NCI-H1436 treated with DMSO at 0.1 percent for 48 hours (cell line): ENCODE measurements at regions not wholly inside any gene's neighbourhood (a gene's known extent, or its start where the extent isn't known, plus 50 kb on each side); places are given as distances from the start of the nearest gene placed in this dataset.

Source experiments
- DNase-seq: peaks from one replicate; lab custom pipeline; 2025; lab: John Stamatoyannopoulos, UW

DNA sequence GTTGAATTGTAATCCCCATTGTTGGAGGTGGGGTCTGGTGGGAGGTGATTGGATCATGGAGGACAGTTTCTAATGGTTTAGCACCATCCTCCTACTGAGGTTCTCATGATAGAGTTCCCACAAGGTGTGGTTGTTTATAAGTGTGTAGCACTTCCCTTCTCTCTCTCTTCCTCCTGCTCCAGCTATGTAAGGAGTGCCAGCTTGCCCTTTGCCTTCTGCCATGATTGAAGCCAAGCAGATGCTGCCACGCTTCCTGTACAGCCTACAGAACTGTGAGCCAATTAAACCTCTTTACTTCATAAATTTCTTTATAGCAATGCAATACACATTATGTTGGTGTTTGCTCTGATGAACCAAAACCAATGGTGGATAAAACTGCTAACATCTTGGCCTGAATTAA is 238.2 kb downstream of the EFNB2 start:
- DNase-seq: no peak

DNA sequence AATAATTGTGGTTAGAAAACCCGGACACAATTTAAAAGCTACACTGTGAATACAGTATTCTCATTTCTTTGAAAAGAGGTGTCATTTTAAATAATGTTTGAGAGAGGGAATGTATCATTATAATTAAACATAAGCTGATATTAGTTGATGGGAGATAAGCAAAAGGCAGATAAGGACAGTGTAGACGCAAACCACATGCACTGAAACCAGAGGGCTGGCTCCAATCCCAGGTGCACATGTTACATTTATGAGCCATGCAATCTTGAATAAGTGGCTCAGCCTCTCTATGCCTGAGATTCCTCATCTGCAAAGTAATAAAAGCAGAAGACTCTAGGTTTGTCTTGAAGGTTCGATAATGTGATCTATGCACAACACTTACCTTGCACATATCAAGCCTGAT is 238.7 kb downstream of the EFNB2 start:
- no peak for DNase-seq

DNA sequence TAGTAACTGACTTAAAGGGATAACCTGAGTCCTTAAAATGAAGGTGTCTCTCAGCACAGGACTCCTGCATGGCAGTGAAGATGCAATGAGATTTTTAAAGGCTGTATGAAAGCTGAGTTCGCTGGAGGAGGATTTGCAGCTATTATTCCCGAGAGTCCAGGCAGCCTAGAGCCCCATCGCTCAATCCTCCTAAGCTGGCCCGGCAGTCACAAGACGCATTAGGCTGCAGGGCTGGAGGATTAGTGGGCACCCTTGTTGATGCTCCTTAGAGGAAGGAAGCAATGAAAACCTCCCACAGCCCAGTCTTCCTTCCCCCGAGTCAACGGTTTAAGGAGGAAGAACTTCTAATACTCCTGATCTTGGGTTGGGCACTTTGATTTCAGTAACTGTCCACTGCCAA is 239.5 kb downstream of the EFNB2 start:
- no peak for DNase-seq

DNA sequence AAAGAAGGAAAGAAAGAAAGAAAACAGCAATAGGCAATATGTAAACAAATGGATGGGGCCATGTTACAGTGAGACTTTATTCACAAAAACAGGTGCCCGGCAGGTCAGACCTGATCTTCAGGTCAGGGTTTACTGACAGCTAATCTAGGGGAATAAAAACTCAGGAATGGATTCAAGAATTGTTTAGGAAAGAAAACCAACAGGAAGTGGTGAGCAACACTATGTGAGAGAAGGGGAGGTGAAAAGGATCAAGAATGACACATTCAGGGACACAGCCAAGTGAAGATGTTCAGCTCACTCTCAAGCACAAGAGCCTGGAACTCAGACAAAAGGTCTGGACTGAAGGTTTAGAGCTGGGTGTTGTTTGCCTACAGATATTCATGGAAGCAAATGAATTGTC is 244.5 kb downstream of the EFNB2 start:
- DNase-seq: no peak

DNA sequence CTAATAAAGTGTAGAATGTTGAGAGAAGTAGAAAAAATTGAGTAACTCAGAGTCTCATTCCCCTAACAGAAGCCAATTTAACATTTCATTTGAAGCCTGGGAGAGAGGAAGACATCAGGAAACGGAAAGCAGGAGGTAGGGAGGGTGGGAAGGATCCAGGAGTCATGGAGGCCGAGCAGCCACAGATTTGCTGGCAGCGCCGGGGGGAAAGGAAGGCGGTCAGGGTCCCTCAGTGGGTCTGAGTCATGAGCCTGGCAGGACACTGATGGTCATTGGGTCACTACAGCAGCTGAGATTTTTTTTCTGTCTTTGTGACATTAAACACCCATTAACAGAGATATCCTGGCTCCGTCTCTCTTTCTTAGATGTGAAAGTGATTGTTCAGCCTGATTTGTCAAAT is 248.1 kb downstream of the EFNB2 start:
- DNase-seq: no peak

DNA sequence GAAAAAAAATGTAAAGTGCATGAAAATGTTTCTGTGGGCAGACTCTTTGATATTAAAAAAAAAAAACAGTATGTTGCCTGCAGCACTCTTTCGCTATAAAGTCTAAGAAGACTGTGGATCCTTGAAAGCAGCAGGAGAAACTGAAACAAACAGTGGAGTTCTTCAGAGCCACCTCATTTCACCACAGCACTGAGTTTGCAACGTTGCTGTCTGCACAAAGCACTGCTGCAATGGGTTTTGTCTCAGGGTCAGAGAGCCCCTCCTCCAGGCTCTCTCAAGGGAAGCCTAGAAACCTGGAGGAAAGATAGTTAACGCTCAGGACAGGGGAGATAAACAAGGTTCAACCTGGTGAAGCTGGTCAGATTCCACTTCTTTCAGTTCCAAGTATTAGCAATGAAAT is 248.7 kb downstream of the EFNB2 start:
- no peak for DNase-seq

DNA sequence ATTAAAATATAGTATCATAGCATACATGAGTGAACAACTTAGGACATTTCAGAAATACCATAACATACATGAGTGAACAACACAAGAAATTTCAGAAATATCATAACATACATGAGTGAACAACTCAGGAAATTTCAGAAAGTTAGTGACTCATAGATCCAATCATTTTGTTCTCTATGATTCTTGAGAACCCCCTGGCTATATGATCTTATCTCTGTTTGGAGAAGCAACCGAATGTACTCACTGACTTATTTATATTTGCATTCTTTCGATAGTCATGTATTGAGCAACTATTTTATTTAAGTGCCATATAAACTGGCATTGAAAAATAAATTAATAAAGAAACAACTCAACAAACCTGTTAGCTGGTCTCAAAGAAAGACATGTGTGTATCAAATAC is 251.1 kb downstream of the EFNB2 start:
- no peak for DNase-seq

DNA sequence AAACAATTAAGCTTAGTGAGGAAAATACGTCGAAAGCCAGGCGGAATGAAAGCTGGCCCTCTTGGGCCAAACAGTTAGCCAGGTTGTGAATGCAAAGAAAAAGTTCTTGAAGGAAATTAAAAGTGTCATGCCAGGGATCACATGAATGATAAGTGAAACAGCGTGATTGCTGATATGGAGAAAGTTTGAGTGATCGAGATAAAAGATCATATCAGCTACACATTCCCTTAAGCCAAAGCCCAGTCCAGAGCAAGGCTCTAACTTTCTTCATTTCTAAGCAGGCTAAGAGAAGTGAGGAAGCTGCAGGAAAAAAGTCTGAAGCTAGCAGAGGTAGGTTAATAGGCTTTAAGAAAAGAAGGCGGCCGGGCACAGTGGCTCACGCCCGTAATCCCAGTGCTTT is 254.0 kb downstream of the EFNB2 start:
- no peak for DNase-seq

DNA sequence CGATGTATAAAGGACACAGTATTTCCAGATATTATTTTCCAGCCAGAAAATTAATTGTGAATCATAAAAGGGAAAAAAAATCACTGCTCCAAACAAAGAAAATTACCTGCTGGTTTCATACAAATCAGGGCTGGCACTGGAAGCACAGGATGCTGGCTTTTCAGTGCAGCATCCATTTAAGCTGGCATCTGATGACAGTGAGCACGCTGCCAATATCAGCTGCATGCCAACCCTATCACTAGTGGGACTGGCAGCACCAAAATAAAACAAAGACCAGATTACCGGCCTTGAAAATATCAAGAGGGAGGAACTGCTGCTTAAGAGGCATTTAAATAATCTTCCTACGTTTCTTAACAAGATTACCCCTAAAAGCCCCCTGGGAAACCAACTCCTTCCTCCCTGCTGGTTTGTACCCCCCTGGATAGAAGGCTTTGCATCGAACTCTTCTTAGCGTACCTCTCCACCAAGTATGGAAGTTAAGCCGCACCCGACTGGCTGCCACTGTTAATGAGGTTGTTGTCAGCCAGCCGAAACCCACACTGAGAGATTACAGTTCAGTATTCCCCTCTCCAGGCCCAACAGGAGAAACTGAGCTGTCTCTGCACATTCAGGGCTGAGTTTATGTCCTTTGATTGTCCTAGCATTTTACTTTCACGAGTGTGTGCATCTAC is 257.8 kb downstream of the EFNB2 start:
- DNase-seq: no peak

DNA sequence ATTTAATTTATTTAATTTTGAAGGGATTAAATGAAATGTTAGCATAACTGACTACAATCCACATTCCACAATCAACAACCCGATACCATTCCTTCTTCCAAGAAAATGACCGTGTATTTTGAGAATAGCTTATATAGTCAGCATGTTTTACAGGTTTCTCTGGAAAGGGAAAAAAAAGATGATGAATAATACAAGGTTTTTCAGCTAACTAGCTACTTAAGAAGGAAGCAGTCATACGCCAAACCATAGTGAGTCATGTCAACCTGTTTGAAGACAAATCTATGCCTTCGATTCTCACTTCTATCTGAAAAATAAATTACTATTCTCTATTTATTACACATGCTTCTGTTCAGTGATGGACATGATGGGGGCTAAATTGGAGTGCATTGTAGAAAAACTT is 258.6 kb downstream of the EFNB2 start:
- DNase-seq: no peak

DNA sequence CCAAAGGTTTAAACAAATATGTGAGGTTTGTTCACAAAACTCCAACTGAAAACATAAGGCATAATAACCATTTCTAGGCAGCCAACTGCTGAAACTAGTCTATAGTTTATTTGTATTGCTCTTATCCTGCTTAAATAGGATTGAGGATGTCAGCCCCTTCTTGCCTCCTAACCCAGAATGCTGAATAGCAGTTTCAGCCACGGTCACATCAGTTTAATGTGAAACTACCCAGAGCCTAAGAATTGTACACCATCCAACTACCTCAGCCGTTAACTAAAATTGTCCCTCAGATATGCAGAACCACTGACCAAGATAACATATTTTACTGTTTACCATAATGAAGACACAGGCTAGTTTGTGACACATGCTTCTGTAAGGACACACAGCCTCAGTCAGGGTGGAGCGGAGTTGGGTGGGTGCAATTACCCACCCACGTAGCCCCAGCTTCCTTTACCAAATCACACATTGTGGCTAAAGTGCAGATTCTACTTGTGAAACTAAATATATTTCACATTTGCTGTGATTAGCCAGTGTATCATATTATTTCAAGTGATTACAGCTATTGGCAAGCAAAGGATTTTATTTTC is 259.9 kb downstream of the EFNB2 start:
- DNase-seq: no peak

DNA sequence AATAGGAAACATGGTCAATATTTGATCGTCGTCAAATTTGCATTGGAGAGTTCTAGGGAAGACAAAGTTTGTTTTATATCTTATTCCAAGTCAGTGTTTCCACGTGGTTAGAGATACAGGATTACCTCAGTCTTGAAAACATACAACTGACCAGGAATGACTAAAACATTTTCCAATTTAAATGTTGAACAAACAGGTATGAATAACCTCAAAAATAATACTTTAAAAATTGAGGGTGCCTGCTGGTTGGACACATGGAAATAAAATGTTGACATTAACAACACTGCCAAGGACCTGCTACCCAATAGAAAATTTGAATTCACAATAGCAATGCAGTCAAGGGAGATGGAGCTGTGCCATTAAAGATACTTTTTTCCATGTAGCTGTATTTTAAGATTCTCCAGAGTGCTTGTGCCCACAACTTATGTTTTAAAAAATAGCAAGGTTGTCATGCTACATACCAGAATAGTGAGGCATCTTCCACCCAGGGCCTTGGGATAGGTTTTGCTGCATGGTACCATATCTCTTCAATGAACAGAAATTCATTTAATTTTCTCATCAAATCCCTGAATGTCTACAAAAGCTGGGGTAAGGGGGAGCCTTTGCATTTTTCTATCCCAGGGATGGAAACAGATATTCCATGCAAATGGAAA is 260.8 kb downstream of the EFNB2 start:
- no peak for DNase-seq

DNA sequence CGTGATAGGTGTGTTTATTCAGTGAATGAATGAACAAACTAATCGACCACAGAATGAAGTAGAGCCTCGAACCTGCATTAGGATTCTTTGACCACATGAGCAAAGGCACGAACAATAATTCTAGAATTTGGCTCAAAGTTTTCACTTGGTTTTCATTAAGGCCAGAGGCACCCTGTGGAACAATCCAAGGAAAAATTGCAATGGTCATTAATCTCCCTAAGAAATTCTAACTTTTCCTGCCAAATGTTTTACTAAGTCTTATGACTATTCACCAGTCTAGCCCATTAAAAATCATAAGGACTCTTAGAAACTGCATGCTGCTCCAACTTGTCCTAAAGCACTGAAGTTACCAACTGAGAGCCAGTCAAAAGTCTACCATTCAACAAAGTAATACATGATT is 271.7 kb downstream of the EFNB2 start:
- DNase-seq: no peak

DNA sequence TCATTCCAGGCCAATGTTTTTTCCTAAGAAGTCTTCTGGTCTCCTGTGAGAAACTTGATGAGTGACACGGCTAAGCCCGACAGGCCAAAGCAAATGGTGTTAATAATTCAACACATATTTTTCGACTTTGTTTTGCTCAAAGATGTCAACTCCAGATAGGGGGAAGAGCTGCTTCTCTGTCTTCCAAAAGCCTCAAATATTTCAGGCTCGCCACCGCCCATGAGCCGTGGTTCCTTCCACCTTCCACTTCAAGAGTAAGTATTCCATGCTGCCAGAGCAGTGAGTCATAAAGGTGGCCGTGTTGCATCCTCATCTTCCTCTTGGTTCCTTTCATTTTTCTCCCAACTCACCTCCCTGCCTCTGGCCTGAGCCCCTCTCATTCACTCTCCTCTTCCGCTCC is 272.6 kb downstream of the EFNB2 start:
- no peak for DNase-seq

DNA sequence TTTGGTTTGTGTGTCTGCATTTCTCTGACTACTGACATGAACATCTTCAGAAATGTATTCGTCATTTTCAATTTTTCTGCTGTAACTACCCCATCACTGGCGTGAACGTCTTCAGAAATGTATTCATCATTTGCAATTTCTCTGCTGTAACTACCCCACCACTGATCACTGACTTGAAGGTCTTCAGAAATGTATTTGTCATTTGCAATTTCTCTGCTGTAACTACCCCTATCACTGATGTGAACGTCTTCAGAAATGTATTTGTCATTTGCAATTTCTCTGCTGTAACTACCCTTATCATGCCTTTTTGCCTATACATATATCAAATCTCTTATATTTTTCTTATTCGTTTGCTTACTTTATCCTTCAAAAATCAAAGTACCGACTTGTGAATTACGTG is 274.0 kb downstream of the EFNB2 start:
- no peak for DNase-seq

DNA sequence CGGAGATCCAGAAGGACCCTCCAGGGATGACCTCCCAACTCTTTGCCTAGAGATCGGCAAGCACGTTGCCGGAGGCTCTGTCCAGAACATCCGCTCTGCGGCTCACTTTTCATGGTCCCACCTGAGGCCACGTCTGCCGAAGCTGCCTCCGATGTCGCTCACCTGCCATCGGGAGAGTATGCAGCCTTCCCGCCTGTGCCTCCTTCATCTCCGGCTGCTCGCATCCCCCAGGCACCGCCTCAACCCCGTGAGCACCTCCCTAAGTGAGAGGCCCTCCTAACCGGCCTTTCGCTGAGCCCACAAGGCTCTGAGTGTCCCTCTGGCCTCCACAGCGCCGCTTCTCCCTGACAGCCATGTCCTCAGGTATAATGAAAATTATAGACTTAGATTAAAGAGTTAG is 275.1 kb downstream of the EFNB2 start:
- no peak for DNase-seq

DNA sequence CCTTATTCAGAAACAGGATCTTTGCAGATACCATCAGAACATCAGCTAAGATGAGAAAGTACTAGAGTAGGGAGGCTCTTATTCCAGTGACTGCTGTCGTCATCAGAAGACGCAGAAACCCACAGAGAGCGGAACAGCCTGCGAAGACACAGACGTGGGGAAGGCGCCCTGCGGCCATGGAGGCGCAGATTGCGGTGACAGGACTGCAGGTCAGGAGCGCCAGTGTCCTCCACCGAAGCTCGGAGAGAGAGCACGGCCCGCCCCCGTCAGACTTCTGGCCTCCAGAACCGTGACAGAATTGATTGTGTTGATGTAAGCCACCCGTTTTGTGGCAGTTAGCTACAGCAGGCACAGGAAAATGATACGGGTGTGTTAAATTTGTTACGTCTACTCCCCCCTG is 275.5 kb downstream of the EFNB2 start:
- DNase-seq: no peak

DNA sequence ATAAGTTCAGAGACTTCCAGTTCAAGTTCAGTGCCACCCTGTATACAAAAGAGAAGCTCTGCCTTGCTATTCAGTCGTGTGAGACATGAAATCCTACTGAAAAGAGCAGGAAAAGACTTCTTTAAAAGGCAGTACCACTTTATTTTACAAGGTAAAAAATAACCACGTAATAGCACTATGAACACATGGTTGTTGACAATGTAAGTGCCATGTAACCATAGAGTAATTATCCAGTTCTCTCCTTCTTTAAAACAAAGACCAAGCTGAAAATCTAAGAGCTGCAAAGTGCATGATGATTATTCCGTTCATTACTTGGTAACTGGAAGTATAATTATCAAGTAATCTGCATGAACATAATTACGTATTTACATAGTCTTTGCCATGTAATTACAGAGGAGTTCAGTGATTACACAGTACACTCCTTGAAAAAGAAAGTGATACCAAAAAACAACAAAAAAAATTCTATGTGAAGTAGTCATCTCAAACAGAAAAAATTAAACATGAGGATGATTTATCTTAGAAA is 288.7 kb downstream of the EFNB2 start:
- DNase-seq: peak; percentile 37

DNA sequence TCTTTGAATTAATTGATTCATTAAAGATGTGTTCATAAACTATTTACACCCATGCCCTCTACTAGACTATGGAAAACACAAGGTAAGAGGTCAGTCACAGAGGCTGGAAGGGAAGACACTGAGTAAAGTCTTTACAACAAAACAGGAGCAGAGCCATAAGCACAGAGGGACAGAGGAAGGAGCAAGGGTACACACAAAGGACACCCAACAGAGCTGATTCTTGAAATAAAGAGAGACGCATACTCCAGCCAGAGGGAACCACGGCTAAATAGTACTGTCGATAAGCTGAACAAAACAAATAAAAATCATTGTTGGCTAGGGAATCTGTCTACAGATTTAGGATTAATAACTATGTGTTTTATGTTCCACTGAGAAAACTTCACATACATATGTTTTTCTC is 289.2 kb downstream of the EFNB2 start:
- DNase-seq: no peak

DNA sequence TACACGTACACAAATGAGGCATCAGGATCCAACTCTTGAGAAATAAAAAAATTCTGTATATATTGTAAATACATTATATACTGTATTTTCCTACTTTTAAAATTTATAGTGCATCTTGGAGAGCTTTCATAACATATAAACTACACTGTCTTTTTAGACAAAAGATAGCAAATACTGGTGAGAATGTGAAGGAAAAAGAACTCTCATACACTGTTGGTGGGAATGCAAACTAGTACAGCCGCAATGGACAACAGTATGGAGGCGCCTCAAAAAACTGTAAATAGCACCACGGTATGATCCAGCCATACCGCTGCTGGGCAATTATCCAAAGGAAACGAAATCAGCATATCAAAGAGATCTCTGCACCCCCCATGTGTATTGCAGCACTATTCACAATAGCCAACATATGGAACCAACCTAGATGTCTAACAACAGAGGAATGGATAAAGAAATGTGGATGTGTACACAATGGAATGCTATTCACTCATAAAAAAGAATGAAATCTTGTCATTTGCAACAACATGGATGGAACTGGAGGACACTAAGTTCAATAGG is 292.4 kb downstream of the EFNB2 start:
- DNase-seq: no peak

DNA sequence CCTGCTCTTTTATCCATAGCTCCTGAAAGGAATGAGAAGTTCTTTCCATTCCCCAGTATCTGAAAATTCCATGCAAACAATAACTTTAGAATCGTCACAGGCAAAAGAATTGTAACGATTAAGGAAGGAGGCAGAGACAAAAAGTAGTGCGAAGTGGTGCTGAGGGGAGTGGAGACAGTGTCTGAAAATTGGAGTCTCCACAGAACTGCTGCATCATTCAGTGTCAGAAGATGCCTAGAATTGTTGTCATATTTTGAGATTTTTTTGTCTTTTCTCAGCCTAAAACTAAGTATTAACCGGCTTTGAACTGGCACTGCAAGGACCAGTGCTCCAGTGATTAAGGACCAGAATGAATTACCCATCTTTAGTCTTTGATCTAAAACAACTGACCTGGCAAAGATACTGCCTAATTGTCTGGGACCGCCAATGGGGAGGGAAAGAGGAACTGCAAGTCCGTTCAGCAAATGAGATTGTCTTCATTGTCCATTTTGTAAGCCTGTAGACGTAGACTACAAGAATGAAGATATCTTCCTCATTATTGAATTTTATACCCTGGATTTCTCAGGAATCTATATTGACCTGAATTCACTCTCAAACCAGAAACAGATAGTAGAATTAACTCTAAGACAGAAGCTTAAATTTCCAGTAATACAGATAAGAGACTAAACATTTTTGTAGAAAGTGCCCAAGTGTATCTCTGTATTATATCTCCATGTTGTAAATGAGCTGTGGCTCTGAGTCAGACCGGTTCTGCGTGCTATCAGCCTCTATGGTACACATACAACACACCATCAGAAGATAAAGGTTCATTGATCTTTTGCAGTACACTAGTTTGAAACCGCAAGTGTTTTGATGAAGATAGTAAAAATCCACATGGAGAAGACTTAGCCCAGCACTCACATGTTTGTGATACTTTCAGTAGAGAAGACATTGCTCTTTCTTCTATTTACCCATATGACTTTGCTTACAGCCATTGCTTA is 293.2 kb downstream of the EFNB2 start:
- DNase-seq: no peak

DNA sequence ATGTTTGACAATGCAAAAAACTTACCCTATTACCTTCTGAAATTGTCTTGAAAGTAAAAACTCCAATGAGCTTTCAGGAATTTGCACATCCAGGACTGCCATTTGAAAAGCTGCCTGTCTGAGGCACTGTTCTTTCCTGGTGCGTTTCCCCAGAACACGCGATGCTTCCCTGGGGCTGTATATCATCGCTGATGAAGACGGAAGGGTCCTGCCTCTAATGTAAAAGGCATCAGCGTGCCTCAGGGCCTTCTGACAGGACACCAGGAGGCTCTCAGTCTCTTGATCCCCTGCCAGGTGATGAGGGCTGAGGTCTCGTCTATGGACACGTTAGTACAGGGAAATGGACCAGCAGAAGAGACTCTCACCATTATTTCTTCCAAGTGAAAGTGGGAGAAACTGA is 296.8 kb downstream of the EFNB2 start:
- DNase-seq: no peak
